DOHH2 (cell line): ENCODE measurements at regions not wholly inside any gene's neighbourhood (a gene's known extent, or its start where the extent isn't known, plus 50 kb on each side); places are given as distances from the start of the nearest gene placed in this dataset.

Experiments
- EZH2phosphoT487 ChIP-seq: fragments of 200-600 bp; sonication (generic); IDR thresholded peaks from 2 replicates; pipeline ENCODE4 v1.6.1; 2017; ENCODE audit warnings: borderline replicate concordance, mild to moderate bottlenecking, antibody characterized with exemption, low read length, moderate library complexity, mixed read lengths
- TF ChIP-seq, protein P1 (sequence below): fragments of 200-600 bp; sonication (generic); IDR thresholded peaks from one replicate; pipeline ENCODE4 v1.5.1; 2014; ENCODE audit warnings: antibody characterized with exemption, mild to moderate bottlenecking, low read depth, low read length; ENCODE audit not compliant: poor library complexity, severe bottlenecking

GRCh38 chr12:113573148-113573547 lies 101.5 kb upstream of the LHX5 start:
- TF ChIP-seq, protein P1, sequence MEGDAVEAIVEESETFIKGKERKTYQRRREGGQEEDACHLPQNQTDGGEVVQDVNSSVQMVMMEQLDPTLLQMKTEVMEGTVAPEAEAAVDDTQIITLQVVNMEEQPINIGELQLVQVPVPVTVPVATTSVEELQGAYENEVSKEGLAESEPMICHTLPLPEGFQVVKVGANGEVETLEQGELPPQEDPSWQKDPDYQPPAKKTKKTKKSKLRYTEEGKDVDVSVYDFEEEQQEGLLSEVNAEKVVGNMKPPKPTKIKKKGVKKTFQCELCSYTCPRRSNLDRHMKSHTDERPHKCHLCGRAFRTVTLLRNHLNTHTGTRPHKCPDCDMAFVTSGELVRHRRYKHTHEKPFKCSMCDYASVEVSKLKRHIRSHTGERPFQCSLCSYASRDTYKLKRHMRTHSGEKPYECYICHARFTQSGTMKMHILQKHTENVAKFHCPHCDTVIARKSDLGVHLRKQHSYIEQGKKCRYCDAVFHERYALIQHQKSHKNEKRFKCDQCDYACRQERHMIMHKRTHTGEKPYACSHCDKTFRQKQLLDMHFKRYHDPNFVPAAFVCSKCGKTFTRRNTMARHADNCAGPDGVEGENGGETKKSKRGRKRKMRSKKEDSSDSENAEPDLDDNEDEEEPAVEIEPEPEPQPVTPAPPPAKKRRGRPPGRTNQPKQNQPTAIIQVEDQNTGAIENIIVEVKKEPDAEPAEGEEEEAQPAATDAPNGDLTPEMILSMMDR: no peak
- no peak for TF ChIP-seq EZH2phosphoT487
